NCI-H2227 (cell line): ENCODE measurements at regions not wholly inside any gene's neighbourhood (a gene's known extent, or its start where the extent isn't known, plus 50 kb on each side); places are given as distances from the start of the nearest gene placed in this dataset.
"Not testable (repeated sequence)": the region's sequence is repeated elsewhere in the genome, so short reads cannot be mapped to it uniquely, and the experiment has no call there.

Experiments used
- DNase-seq: peaks from one replicate; lab custom pipeline; 2025; ENCODE audit not compliant: unreplicated experiment; lab: John Stamatoyannopoulos, UW

GRCh38 chr5:7202846-7203245 is 193.1 kb upstream of the ADCY2 start:
- DNase-seq, result no peak

DNA sequence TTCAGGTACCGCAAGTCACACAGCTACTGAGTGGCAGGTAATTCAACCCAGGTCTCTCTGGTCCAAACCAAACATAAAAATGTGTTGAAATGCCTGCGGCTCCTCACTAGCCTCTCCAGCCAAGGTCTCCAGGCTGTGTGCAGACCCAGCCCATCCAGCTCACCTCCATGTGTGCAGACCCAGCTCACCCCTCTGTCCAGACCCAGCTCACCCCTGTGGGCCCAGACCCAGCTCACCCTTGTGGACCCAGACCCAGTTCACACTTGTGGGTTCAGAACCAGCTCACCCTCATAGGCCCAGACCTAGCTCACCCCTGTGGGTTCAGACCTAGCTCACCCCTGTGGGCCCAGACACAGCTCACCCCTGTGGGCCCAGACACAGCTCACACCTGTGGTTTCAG is 188.0 kb upstream of the ADCY2 start:
- DNase-seq, result no peak

DNA sequence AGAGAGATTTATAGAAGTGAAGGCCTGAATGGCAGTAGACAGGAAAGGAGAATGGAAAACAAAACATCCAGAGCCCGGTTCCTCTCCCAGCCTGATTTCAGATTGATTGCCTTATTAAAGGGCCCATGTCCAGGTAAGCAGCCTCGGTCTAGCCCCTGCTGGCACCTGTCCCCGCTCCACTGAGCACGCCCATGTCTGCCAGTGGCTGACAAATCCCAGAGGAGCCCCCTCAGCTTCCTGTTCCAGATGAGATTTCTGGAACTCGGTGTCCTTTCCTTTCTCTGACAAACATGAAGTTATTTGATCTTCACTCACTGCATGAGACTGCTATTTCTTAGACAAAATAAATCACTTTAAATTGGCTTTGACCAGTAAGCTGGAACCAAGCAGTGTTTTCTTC is 187.0 kb upstream of the ADCY2 start:
- no peak for DNase-seq

- DNase-seq, result peak; percentile 59
Measured at GRCh38 chr5:7209658-7210057, 186.3 kb upstream of the ADCY2 start.

DNA sequence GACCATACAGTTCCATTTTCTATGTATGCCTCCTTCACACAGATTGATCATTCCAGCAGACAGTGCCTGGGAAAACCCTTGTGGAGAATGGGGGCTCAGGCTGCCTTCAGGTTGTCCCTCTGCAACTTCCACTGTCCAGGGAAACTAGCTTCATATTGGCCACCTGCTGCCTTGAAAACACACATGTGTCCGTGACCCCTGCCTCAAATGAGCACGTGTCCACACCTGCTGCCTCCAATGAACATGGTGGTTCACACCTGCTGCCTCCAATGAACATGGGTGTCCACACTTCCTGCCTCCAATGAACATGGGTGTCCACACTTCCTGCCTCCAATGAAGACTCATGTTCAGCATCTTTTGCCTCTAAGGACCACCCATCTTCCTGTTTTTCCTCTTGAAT is 185.4 kb upstream of the ADCY2 start:
- no peak for DNase-seq

DNA sequence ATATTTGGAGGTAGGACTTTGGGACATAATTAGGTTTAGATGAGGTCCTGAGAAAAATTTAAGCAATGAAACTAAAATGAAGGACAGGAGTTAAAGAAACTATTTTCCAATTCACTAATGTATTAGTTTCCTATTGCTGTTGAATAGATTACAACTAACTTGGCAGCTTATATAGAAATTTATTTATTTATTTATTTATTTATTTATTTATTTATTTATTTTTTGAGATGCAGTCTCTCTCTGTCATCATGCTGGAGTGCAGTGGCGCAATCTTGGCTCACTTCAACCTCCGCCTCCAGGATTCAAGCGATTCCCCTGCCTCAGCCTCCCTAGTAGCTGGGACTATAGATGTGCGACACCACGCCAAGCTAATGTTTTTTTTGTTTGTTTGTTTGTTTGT is 182.4 kb upstream of the ADCY2 start:
- DNase-seq, result no peak

DNA sequence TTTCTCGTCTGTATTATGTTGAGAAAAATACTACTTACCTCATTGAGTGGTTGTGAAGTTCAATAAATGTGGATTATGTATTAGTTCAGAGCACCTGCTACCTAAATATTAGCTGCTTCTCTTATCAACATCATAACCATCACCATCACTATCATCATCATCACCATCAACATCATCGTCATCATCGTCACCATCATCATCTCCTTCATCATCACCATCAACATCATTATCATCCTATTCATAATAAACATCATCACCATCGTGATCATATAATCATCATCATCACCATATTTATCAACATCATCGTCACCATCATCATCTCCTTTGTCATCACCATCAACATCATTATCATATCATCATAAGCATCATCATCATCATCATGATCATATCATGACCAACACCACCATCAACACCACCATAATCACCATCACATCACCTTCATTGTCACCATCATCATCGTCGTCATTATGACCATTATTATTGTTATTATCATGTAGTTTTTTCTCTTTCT is 181.0 kb upstream of the ADCY2 start:
- no peak for DNase-seq

DNA sequence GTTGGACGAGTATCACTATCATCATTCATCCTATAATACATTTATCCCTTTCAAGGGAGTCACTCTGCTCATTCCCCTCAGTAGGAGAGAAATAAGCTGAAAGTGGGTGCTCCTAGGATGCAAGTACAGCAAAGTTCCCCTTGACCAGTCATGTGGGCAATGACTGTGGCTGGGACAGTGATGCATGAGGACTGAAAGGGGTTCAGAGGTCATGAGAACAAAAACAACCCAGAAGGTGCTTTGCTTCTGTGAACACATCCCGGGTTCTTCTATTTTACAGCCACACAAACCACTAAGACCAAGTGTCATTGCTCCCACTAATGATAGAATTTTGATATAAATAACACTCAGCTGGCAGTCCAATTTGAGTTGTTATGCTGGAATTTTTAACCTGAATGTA is 177.8 kb upstream of the ADCY2 start:
- DNase-seq, result no peak

DNA sequence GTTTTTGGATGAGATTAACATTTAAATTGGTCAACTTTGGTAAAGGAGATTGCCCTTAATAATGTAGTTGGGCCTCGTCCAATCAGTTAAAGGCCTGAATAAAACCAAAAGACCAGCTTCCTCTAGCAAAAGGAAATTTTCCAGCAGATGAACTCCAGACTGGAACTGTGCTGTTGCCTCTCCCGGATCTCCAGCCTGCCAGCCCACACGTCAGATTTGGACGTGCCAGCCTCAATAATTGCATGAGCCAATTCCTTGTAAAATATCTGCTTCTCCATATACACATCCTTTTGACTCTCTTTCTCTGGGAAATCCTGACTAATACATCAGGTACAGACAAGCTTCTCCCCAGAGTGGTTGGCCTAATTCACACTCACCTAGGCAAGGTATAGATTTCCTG is 175.8 kb upstream of the ADCY2 start:
- no peak for DNase-seq

GRCh38 chr5:7221041-7221440 is 174.9 kb upstream of the ADCY2 start:
- DNase-seq, result no peak

DNA sequence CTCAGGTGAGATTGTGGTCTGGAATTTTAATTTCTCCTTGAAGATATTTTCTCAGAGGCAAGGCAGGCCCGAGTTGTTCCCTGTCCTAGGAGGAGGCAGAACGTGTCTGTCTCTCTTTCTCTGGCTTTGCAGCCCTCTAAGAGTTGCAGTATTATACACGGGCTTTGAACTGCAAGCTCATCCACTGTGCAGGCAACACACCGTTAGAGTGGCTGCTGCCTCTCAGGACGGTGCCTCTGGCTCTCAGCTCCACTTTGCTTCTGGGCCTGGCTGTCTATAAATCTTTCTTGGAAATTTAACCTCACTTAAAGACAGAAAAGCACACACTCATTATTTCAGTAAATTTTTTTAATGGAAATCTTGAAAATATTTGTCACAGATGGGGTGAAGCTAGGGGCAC is 170.1 kb upstream of the ADCY2 start:
- DNase-seq, result no peak

GRCh38 chr5:7242118-7242710 is 153.7 kb upstream of the ADCY2 start:
- no peak for DNase-seq

GRCh38 chr5:7244208-7244607 is 151.7 kb upstream of the ADCY2 start:
- no peak for DNase-seq

- DNase-seq, result peak; percentile 35
Measured at GRCh38 chr5:7245121-7245651, 150.8 kb upstream of the ADCY2 start.

DNA sequence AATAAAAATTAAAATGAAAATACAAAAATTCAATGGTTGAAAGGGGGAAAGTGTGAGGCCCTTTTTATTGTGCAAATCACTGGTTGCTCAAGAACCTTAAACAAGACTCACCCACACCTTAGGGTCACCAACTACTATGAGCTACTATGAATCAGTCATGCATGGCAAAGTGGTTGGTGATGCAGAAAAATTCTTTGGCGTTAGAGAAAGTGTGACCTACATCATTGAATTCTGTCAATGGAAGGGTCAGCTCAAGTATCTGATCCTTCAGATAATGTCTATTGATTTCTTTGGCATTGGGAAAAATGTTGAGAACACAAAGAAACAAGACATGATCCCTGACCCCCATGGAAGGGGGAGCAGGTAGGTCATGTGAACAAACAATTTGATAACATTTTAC is 149.7 kb upstream of the ADCY2 start:
- no peak for DNase-seq

- no peak for DNase-seq
Measured at GRCh38 chr5:7250004-7250403, 145.9 kb upstream of the ADCY2 start.

GRCh38 chr5:7250611-7251010 is 145.3 kb upstream of the ADCY2 start:
- DNase-seq, result no peak

DNA sequence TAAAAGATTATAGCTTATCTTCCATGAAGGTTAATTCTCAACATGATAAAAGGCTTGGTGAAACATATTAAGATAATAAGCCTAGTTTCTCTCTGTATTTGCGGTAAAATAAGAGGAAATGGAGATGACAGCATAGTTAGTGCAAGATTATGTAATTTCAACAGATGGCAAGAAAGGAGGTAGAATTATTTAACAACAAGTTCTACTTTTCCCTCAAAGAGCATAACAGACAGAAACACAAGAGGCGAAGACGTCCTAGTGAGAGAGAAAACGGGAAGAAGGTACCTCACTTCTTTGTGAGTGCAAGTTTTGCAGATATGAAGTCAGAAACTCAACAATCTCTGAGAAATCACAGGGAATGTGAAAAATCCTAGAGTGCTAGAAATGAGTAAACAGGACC is 144.8 kb upstream of the ADCY2 start:
- no peak for DNase-seq

GRCh38 chr5:7261049-7261448 is 134.9 kb upstream of the ADCY2 start:
- peak; percentile 5 for DNase-seq

- DNase-seq, result no peak
Measured at GRCh38 chr5:7261900-7262299, 134.0 kb upstream of the ADCY2 start.

DNA sequence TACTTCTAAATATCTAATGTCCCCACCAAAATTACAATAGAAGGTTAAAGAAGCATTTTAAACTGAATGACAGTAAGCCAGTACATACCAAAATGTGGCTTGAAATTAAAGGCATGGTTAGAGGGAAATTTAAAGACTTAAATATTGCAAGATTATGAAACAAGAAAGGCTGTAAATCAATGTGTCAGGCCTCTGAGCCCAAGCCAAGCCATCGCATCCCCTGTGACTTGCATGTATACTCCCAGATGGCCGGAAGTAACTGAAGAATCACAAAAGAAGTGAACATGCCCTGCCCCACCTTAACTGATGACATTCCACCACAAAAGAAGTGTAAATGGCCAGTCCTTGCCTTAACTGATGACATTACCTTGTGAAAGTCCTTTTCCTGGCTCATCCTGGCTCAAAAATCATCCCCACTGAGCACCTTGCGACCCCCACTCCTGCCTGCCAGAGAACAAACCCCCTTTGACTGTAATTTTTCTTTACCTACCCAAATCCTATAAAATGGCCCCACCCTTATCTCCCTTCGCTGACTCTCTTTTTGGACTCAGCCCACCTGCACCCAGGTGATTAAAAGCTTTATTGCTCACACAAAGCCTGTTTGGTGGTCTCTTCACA is 132.4 kb upstream of the ADCY2 start:
- DNase-seq, result not testable (repeated sequence)

DNA sequence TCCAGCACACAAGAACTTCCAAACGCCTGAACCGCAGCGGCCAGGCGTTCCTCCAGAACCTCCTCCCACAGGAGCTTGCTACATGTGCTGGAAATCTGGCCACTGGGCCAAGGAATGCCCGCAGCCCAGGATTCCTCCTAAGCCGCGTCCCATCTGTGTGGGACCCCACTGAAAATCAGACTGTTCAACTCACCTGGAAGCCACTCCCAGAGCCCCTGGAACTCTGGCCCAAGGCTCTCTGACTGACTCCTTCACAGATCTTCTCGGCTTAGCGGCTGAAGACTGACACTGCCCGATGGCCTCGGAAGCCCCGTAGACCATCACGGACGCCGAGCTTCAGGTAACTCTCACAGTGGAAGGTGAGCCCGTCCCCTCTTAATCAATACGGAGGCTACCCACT is 130.2 kb upstream of the ADCY2 start:
- DNase-seq, result not testable (repeated sequence)

- DNase-seq, result not testable (repeated sequence)
Measured at GRCh38 chr5:7268722-7269121, 127.2 kb upstream of the ADCY2 start.
